ENCODE measurements at regions not wholly inside any gene's neighbourhood (a gene's known extent, or its start where the extent isn't known, plus 50 kb on each side); places are given as distances from the start of the nearest gene placed in this dataset.

DNA sequence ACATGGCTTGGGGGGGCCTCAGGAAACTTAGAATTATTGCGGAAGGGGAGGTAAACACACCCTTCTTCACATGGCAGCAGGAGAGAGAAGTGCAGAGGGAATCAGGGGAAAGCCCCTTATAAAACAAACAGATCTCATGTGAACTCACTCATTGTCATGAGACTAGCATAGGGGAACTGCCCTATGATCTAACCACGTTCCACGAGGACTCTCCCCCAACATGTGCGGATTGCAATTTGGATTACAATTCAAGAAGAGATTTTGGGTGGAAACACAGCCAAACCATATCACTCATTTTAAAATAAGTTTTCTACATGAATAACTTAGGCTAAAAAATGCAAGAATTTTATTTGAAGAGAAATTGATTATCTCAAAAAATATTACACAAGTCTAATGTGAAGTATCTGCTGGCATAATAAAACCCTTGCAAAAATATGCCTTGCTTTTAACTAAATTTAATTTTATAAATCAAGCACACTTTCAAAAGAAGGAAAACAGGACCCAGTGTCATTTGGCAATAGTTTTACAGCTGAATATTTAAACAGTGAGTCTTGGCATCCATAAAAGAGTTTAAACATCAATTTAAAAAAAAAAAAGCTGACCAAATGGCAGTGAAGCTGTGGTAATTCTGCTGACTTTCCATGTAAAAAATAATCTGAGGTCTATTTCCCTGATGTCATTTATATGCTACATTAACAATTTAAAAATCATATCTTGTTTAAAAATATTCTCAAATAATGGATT is 1057.2 kb downstream of the NAALADL2 start:
- Histone ChIP-seq H3K4me1 (ENCODE audit: insufficient read depth, low read length) (no peaks in the 10 kb centered on the region), H3K9me3 (ENCODE audit: low read length) (no peaks in the 10 kb centered on the region), H3K9ac (ENCODE audit: low read length) (no peak overlapping the region), H3K4me3 (ENCODE audit: low read depth in 1 of 2, low read length in 2 of 2) (no peak overlapping the region), H3K27me3 (ENCODE audit: control insufficient read depth in 1 of 2, insufficient read depth in 2 of 2, low read length in 2 of 2) (no peaks in the 10 kb centered on the region), H3K27ac (ENCODE audit: low read depth, low read length) (no peak overlapping the region), H3K36me3 (ENCODE audit: insufficient read depth, low read length) (no peaks in the 10 kb centered on the region)

DNA sequence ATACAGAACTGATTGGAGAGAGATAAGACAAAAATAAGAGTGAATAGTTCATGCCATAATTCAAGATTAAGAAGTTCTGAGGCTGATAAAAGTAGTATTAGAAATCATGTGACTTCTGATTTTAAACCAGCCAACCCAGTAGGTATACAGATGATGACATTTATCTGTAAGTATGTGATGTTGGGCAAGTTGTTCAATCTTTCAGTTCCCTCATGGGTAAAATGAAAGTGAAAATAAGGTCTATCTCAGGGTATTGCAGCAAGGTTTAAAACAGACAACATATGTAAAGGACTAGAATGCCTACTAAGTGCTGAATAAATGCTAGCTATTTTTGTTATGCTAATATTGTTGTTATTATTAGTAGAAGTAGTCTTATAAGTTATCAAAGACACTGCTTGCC is 1055.7 kb downstream of the NAALADL2 start:
- Histone ChIP-seq H3K4me3 (ENCODE audit: low read depth in 1 of 2, low read length in 2 of 2) (no peak overlapping the region), H3K4me1 (ENCODE audit: insufficient read depth, low read length) (no peaks in the 10 kb centered on the region), H3K27me3 (ENCODE audit: control insufficient read depth in 1 of 2, insufficient read depth in 2 of 2, low read length in 2 of 2) (no peaks in the 10 kb centered on the region), H3K36me3 (ENCODE audit: insufficient read depth, low read length) (no peaks in the 10 kb centered on the region), H3K9me3 (ENCODE audit: low read length) (no peaks in the 10 kb centered on the region), H3K27ac (ENCODE audit: low read depth, low read length) (no peak overlapping the region), H3K9ac (ENCODE audit: low read length) (no peak overlapping the region)

DNA sequence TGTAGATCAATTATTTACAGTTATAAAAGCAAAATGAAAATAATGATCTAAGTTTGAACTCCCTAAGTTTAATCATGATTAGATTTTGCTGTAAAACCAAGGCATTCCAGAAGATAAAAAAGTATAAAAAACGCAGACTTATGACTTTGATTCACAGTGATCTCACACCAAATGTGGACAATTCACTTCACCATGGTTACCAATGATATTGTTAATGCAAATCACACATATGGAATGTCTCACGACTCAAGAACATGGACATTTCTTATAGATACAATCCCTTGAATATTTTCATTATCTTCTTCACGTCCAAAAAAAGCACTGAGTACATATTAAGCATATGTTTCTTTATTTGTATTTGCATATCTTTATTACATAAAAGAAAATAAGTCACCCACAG is 1054.2 kb downstream of the NAALADL2 start:
- H3K27ac ChIP-seq (ENCODE audit: low read depth, low read length), result no peak overlapping the region
- no peaks in the 10 kb centered on the region for H3K27me3 ChIP-seq (ENCODE audit: control insufficient read depth in 1 of 2, insufficient read depth in 2 of 2, low read length in 2 of 2)
- no peak overlapping the region for H3K9ac ChIP-seq (ENCODE audit: low read length)
- no peaks in the 10 kb centered on the region for H3K36me3 ChIP-seq (ENCODE audit: insufficient read depth, low read length)
- no peaks in the 10 kb centered on the region for H3K9me3 ChIP-seq (ENCODE audit: low read length)
- no peaks in the 10 kb centered on the region for H3K4me1 ChIP-seq (ENCODE audit: insufficient read depth, low read length)
- no peak overlapping the region for H3K4me3 ChIP-seq (ENCODE audit: low read depth in 1 of 2, low read length in 2 of 2)

DNA sequence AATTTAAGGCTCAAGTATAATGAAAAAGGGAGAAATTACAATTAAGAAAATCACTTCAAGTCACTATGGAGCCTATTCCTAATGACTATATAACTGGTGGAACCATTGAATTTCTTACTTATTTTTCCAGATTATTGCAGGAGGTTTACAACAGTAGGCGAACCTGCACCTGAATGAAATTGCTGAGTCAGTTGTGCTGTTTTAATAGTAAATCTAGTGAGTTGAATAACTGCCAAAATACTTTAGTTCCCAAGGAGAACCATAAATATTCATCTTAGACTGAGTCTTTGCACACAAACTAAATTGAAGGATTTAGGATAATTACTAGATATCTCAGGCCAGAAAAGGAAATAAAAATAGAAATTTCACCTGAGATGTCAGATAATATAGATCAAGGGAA is 1052.8 kb downstream of the NAALADL2 start:
- Histone ChIP-seq H3K4me1 (ENCODE audit: insufficient read depth, low read length) (no peaks in the 10 kb centered on the region), H3K27ac (ENCODE audit: low read depth, low read length) (no peak overlapping the region), H3K4me3 (ENCODE audit: low read depth in 1 of 2, low read length in 2 of 2) (no peak overlapping the region), H3K9ac (ENCODE audit: low read length) (no peak overlapping the region), H3K27me3 (ENCODE audit: control insufficient read depth in 1 of 2, insufficient read depth in 2 of 2, low read length in 2 of 2) (no peaks in the 10 kb centered on the region), H3K9me3 (ENCODE audit: low read length) (no peaks in the 10 kb centered on the region), H3K36me3 (ENCODE audit: insufficient read depth, low read length) (no peaks in the 10 kb centered on the region)

DNA sequence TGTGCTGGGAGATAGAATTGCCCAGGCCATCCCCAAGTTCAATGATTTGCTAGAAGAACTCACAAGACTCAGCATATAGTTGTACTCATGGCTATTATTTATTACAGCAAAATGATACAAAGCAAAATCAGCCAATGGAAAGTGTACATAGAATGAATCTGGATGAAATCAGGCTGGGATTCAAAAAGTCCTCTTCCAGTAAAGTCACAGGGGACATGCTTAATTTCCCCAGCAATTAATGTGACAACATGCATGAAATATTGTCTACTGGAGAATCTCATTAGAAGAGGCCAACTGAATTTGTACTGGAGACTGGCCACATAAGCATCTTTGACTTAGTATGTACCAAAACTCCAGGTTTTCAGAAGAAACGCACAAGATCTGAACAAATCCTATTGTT is 1043.1 kb downstream of the NAALADL2 start:
- Histone ChIP-seq H3K9me3 (ENCODE audit: low read length) (no peaks in the 10 kb centered on the region), H3K4me1 (ENCODE audit: insufficient read depth, low read length) (no peaks in the 10 kb centered on the region), H3K9ac (ENCODE audit: low read length) (no peak overlapping the region), H3K4me3 (ENCODE audit: low read depth in 1 of 2, low read length in 2 of 2) (no peak overlapping the region), H3K27ac (ENCODE audit: low read depth, low read length) (no peak overlapping the region), H3K27me3 (ENCODE audit: control insufficient read depth in 1 of 2, insufficient read depth in 2 of 2, low read length in 2 of 2) (no peaks in the 10 kb centered on the region), H3K36me3 (ENCODE audit: insufficient read depth, low read length) (no peaks in the 10 kb centered on the region)

DNA sequence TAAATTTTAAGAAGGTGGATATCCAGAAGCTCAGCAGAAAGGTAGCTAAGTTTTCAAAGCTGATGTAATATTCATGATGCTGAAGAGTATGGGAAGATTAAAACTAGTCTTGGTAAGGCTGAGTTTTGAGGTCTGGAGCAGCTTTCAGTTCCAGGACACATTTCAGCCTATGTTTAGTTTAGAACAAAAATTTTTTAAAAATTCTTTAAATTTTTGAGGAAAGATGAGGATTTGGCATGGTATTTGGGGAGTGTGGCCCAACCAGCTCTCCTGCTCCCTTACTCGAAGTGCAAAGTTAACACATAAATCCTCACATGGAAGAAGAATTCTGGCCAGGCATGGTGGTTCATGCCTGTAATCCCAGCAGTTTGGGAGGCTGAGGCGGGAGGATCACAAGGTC is 1039.1 kb downstream of the NAALADL2 start:
- Histone ChIP-seq H3K9me3 (ENCODE audit: low read length) (no peaks in the 10 kb centered on the region), H3K36me3 (ENCODE audit: insufficient read depth, low read length) (no peaks in the 10 kb centered on the region), H3K27ac (ENCODE audit: low read depth, low read length) (no peak overlapping the region), H3K9ac (ENCODE audit: low read length) (no peak overlapping the region), H3K4me1 (ENCODE audit: insufficient read depth, low read length) (no peaks in the 10 kb centered on the region), H3K4me3 (ENCODE audit: low read depth in 1 of 2, low read length in 2 of 2) (no peak overlapping the region), H3K27me3 (ENCODE audit: control insufficient read depth in 1 of 2, insufficient read depth in 2 of 2, low read length in 2 of 2) (no peaks in the 10 kb centered on the region)

DNA sequence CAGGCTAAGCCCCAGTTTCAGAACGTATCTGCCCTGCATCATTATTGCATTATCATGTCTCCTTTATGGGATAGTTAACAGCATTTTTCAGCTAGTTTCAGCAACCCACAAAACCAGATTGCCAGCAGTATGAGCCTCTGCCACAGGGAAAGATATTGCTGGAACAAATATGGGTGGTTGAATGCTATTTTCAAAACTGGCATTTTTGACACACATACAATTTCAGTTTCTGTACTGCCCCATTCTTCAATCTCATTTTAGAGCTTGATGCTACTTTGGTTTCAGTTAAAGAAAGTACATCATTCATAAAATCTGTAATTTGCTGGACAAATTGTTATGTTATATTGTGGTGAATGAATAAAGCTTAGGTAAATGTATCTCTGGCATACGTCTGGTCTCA is 1037.5 kb downstream of the NAALADL2 start:
- Histone ChIP-seq H3K9me3 (ENCODE audit: low read length) (no peaks in the 10 kb centered on the region), H3K4me3 (ENCODE audit: low read depth in 1 of 2, low read length in 2 of 2) (no peak overlapping the region), H3K9ac (ENCODE audit: low read length) (no peak overlapping the region), H3K27ac (ENCODE audit: low read depth, low read length) (no peak overlapping the region), H3K36me3 (ENCODE audit: insufficient read depth, low read length) (no peaks in the 10 kb centered on the region), H3K4me1 (ENCODE audit: insufficient read depth, low read length) (no peaks in the 10 kb centered on the region), H3K27me3 (ENCODE audit: control insufficient read depth in 1 of 2, insufficient read depth in 2 of 2, low read length in 2 of 2) (no peaks in the 10 kb centered on the region)

DNA sequence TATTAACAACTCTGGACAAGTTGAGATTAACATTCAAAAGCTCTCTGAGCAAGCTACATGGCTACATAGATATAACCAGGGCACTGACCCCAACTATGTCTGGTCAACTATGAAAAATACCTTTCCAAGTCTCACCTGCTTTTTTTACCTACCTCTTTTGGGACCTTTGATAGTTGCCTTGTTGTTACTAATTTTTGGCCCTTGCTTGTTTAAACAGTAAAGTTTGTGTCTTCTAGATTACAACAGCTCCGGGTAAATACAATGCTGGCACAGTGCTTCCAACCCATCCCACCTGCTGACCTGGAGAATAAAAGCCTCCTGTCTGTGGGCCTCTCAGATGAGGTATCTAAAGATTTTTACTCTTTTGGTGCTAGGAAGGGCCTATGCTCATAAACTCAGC is 1036.6 kb downstream of the NAALADL2 start:
- Histone ChIP-seq H3K27ac (ENCODE audit: low read depth, low read length) (no peak overlapping the region), H3K9me3 (ENCODE audit: low read length) (no peaks in the 10 kb centered on the region), H3K4me3 (ENCODE audit: low read depth in 1 of 2, low read length in 2 of 2) (no peak overlapping the region), H3K4me1 (ENCODE audit: insufficient read depth, low read length) (no peaks in the 10 kb centered on the region), H3K9ac (ENCODE audit: low read length) (no peak overlapping the region), H3K36me3 (ENCODE audit: insufficient read depth, low read length) (no peaks in the 10 kb centered on the region), H3K27me3 (ENCODE audit: control insufficient read depth in 1 of 2, insufficient read depth in 2 of 2, low read length in 2 of 2) (no peaks in the 10 kb centered on the region)

DNA sequence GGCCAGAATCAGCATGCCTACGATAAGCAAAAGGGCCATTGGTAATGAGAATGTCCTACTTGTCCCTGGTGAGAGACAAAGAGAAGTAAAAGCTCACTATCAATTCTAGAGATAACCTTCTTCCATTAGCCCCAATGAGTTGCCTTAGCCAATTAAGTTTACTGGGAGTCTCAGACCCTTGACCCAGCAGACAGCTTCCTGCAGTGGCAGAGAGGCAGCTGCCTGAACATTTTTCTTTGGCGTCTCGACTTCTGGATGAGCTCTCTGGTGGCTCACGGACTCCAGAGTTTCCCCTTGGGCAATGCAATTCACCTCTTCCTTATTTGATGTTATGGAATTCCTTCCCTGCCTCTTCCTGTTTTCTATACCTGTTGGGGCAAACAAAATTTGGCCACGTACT is 1034.4 kb downstream of the NAALADL2 start:
- Histone ChIP-seq H3K9me3 (ENCODE audit: low read length) (no peaks in the 10 kb centered on the region), H3K4me1 (ENCODE audit: insufficient read depth, low read length) (no peaks in the 10 kb centered on the region), H3K27me3 (ENCODE audit: control insufficient read depth in 1 of 2, insufficient read depth in 2 of 2, low read length in 2 of 2) (no peaks in the 10 kb centered on the region), H3K27ac (ENCODE audit: low read depth, low read length) (no peak overlapping the region), H3K9ac (ENCODE audit: low read length) (no peak overlapping the region), H3K4me3 (ENCODE audit: low read depth in 1 of 2, low read length in 2 of 2) (no peak overlapping the region), H3K36me3 (ENCODE audit: insufficient read depth, low read length) (no peaks in the 10 kb centered on the region)

DNA sequence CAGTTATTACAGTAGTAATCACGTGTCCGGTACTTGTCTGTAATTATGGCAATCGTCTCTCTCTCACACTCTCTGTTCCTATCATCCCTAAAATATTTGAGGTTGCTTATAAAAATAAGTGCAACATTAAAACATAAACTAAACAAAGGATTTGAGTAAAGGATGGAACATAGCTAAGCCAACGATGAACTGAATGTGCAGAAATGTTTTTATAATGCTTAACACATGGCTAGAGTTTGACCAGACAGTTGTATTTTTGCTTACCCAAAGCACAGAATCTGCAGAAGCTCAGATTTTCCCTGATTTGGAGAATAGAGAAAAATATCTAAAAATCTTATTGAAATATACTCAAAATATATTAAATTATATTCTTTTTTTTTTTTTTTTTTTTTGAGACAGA is 1030.9 kb downstream of the NAALADL2 start:
- no peaks in the 10 kb centered on the region for H3K4me1 ChIP-seq (ENCODE audit: insufficient read depth, low read length)
- no peak overlapping the region for H3K27ac ChIP-seq (ENCODE audit: low read depth, low read length)

DNA sequence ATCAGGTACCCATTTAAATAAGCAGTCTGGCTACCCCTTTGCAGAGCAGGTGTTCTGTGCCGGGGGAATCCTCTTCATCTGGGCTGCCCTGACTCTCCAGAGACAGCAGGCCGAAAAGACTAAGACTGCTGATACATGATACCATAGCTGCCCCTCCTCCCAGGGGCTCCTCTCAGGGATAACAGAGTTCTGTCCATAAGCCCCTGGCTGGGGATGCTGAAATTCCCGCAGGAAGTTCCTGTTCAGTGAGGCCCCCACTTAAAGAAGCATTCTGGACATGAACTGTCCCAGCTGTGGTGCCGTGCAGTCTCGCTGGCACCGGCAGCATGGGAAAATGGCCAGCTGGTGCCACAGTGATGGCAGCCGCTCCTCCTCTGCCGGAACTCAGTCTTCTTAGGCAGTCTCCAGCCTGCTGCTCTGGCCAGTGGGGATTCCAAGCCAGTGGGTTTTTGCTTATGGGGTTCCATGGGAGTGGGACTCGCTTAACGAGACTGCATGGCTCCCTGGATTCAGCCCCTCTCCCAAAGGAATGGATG is 1026.2 kb downstream of the NAALADL2 start:
- Histone ChIP-seq H3K4me1 (ENCODE audit: insufficient read depth, low read length) (no peaks in the 10 kb centered on the region), H3K27me3 (ENCODE audit: control insufficient read depth in 1 of 2, insufficient read depth in 2 of 2, low read length in 2 of 2) (no peaks in the 10 kb centered on the region)

More for the DNA sequence above, 1030.9 kb downstream of the NAALADL2 start:
- Histone ChIP-seq H3K4me3 (ENCODE audit: low read depth in 1 of 2, low read length in 2 of 2) (no peak overlapping the region), H3K9ac (ENCODE audit: low read length) (no peak overlapping the region), H3K9me3 (ENCODE audit: low read length) (no peaks in the 10 kb centered on the region), H3K27me3 (ENCODE audit: control insufficient read depth in 1 of 2, insufficient read depth in 2 of 2, low read length in 2 of 2) (no peaks in the 10 kb centered on the region), H3K36me3 (ENCODE audit: insufficient read depth, low read length) (no peaks in the 10 kb centered on the region)

DNA sequence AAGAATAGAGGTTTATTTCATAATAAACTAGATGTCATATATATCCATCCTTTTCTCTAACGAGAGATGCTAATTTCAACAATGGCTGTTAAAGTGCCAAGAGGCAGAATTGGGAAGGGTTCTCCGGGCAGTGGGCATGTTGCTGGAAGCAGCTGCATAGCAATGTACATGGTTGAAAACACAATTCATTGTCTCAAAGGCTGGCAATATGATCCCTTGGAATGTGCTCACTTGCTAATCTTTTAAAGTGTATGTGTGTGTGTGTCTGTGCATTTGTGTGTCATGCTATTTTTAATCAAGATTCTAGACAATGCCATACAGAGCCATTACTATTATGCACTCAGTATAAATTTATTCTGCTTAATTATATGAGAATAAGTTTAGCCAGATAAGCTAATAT is 1020.3 kb downstream of the NAALADL2 start:
- Histone ChIP-seq H3K9ac (ENCODE audit: low read length) (no peak overlapping the region), H3K4me3 (ENCODE audit: low read depth in 1 of 2, low read length in 2 of 2) (no peak overlapping the region), H3K27ac (ENCODE audit: low read depth, low read length) (no peak overlapping the region), H3K27me3 (ENCODE audit: control insufficient read depth in 1 of 2, insufficient read depth in 2 of 2, low read length in 2 of 2) (no peaks in the 10 kb centered on the region), H3K4me1 (ENCODE audit: insufficient read depth, low read length) (no peaks in the 10 kb centered on the region), H3K9me3 (ENCODE audit: low read length) (no peaks in the 10 kb centered on the region), H3K36me3 (ENCODE audit: insufficient read depth, low read length) (no peaks in the 10 kb centered on the region)

More for the DNA sequence above, 1026.2 kb downstream of the NAALADL2 start:
- Histone ChIP-seq H3K9ac (ENCODE audit: low read length) (no peak overlapping the region), H3K9me3 (ENCODE audit: low read length) (no peaks in the 10 kb centered on the region), H3K27ac (ENCODE audit: low read depth, low read length) (no peak overlapping the region), H3K36me3 (ENCODE audit: insufficient read depth, low read length) (no peaks in the 10 kb centered on the region), H3K4me3 (ENCODE audit: low read depth in 1 of 2, low read length in 2 of 2) (no peak overlapping the region)
